ENCODE measurements at regions not wholly inside any gene's neighbourhood (a gene's known extent, or its start where the extent isn't known, plus 50 kb on each side); places are given as distances from the start of the nearest gene placed in this dataset.

DNA sequence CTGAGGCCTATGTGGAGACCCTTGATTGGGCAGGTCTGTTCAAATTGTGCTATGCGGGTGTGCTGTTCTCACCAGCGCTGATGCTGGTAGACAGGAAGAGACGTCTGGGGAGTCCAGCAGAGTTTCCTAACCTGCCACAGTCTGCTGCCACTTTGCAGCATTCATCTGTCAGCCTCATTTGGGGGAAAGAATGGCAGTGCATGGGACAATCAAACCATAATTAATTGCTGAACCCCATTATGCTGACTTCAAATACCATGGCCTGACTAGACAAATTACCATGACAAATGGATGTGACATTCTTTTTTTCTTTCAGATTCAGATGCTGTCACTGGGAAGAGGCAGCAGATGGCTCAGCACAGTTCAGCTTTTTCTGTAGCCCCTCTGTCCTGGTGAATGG is 171.4 kb upstream of the SYNDIG1 start:
- Histone ChIP-seq H3K36me3 (no peaks in the 10 kb centered on the region), H3K9me3 (no peaks in the 10 kb centered on the region), H3K27ac (no peak overlapping the region), H3K27me3 (peaks cover 0 to 14% (median 4%) of the 10 kb centered on the region in 7 donors), H3K4me3 (no peak overlapping the region), H3K4me1 (no peaks in the 10 kb centered on the region)
- 66 to 81% methylated on average over 3 of the region's 3 CpGs for WGBS, 2 donors
- intact Hi-C loops (cut with DNase I) = no loop called here
- TF ChIP-seq, protein P1, sequence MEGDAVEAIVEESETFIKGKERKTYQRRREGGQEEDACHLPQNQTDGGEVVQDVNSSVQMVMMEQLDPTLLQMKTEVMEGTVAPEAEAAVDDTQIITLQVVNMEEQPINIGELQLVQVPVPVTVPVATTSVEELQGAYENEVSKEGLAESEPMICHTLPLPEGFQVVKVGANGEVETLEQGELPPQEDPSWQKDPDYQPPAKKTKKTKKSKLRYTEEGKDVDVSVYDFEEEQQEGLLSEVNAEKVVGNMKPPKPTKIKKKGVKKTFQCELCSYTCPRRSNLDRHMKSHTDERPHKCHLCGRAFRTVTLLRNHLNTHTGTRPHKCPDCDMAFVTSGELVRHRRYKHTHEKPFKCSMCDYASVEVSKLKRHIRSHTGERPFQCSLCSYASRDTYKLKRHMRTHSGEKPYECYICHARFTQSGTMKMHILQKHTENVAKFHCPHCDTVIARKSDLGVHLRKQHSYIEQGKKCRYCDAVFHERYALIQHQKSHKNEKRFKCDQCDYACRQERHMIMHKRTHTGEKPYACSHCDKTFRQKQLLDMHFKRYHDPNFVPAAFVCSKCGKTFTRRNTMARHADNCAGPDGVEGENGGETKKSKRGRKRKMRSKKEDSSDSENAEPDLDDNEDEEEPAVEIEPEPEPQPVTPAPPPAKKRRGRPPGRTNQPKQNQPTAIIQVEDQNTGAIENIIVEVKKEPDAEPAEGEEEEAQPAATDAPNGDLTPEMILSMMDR (IDR thresholded peaks at IDR 0.05) = no peak
- DNase-seq (no peak), ATAC-seq (no peak)

DNA sequence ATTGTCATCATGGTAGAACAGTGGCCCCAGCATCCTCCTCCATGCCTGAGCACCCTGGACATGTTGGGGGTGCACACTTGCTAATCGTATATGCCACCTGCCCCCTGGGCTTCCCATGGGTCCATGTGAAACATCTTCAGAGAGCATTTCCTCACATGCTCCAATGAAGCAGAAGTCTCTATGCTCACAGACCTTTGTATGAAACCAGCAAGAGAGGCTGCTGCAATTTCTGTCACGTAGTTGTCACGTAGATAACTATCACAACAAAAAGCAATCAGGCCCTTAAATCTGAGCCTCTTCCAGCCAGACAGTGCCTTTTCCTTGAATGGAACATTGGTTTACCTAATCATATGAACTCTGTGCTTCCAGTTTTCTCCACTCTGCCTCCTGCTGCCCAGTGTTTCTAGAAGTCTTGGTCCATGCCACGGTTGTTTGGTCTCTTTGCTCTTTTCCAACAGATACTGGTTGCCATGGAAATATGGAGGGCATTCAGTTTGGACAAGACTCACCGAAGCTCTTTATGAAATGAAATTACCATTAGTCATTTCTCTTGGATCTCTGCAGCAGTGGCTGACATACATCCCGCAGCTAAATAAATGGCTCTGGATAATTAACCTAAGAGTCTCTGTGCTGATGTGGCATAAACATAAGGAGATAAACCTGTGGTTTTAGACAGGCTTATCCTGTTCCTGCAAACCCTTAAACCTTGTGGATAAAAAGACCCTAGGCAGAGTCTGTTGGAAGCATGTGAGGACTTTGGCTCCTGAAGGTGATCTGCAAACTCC is 172.8 kb upstream of the SYNDIG1 start:
- intact Hi-C loops (cut with DNase I) = no loop called here
- H3K4me3 ChIP-seq = no peak overlapping the region
- H3K27me3 ChIP-seq = peaks cover 0 to 6% (median 3%) of the 10 kb centered on the region in 7 donors
- H3K9me3 ChIP-seq = no peaks in the 10 kb centered on the region
- no peak for DNase-seq
- no peaks in the 10 kb centered on the region for H3K36me3 ChIP-seq
- H3K27ac ChIP-seq = no peak overlapping the region
- ATAC-seq = no peak
- TF ChIP-seq, protein P1 (IDR thresholded peaks at IDR 0.05) = no peak
- 73 to 79% methylated on average over 6 of the region's 6 CpGs for WGBS, 2 donors
- H3K4me1 ChIP-seq = no peaks in the 10 kb centered on the region

DNA sequence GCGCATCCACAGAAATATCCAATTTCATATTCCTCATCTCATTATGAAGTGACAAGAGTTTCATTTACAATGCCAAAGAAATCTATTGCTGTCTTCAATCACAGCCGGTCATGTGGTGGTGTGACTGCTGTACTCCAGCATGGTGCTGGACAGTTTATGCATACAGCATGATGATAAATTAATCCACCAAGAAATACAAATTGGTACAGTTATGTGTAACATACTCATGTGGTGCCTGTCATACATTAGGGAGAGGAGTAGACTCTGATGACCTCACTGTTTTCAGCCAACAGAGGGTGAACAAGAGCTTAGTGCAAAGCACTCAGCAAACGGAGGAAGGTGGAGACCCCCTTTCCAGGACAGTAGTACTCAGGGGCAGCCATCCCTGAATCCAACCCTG is 178.4 kb upstream of the SYNDIG1 start:
- H3K9me3 ChIP-seq = no peaks in the 10 kb centered on the region
- ATAC-seq (no peak), DNase-seq (no peak)
- H3K27me3 ChIP-seq = no peaks in the 10 kb centered on the region
- H3K36me3 ChIP-seq = no peaks in the 10 kb centered on the region
- intact Hi-C loops (cut with DNase I) = no loop called here
- TF ChIP-seq, protein P1 (IDR thresholded peaks at IDR 0.05) = no peak
- H3K27ac ChIP-seq = no peak overlapping the region
- WGBS, 2 donors = 82 to 83% methylated on average over 3 of the region's 3 CpGs
- H3K4me1 ChIP-seq = peaks cover 0 to 6% (median 0%) of the 10 kb centered on the region in 9 donors
- no peak overlapping the region for H3K4me3 ChIP-seq

- Histone ChIP-seq H3K27ac (no peak overlapping the region), H3K9me3 (no peaks in the 10 kb centered on the region), H3K4me1 (peaks cover 0 to 6% (median 0%) of the 10 kb centered on the region in 9 donors), H3K4me3 (no peak overlapping the region), H3K27me3 (peaks cover 0 to 2% (median 0%) of the 10 kb centered on the region in 7 donors), H3K36me3 (no peaks in the 10 kb centered on the region)
- ATAC-seq = no peak
- no peak for DNase-seq
- TF ChIP-seq, protein P1 (IDR thresholded peaks at IDR 0.05) = no peak
- 53 to 58% methylated on average over 7 of the region's 7 CpGs for WGBS, 2 donors
- intact Hi-C loops (cut with DNase I) = no loop called here
Observed at GRCh38 chr20:24289737-24290481, 179.5 kb upstream of the SYNDIG1 start.

Measured in heart right ventricle (tissue), 16 donors.